ENCODE measurements at regions not wholly inside any gene's neighbourhood (a gene's known extent, or its start where the extent isn't known, plus 50 kb on each side); places are given as distances from the start of the nearest gene placed in this dataset.
A peak's percentile ranks its signal among the peaks of the same experiment; 100 is the strongest.

GRCh38 chr7:16265863-16266458, 155.4 kb downstream of the CRPPA start:
- in situ Hi-C loops (cut with MboI) (loop anchor here (5.0 to 10.0 kb wide), 2 partner anchors 151 to 299 kb away; no protein-coding TSS in a partner anchor), intact Hi-C loops (cut with micrococcal nuclease) (loop anchor here (1.0 to 10.0 kb wide), 2 partner anchors 226 to 489 kb away; partner anchors contain the start of gene TSPAN13)
- H3K9me1 ChIP-seq (ENCODE audit: control insufficient read depth, insufficient read depth, low read length), result no peaks in the 10 kb centered on the region
- peak; percentile 37 for FAIRE-seq
- BruUV-seq (replicated peaks), result no TSS peak
- POLR2A ChIA-PET, result interaction anchor here (0.8 to 1.0 kb wide), 2 partner anchors 153 to 299 kb away, joined by 3 to 4 read pairs; no protein-coding TSS in a partner anchor
- DNase-seq (ENCODE audit: extremely low read depth in 1 of 4, low spot score in 3 of 4), result peak in 1 of 4 experiments; percentile 55
- H3K9me3 ChIP-seq (replicated peaks; ENCODE audit: control insufficient read depth, insufficient read depth, low read depth, low read length), result peaks cover 6% of the 10 kb centered on the region; the same call in 1 of the 2 replicates
- peaks cover 89% of the 10 kb centered on the region for H3K79me2 ChIP-seq (ENCODE audit: control insufficient read depth, insufficient read depth, low read length)
- H3K4me3 ChIP-seq, result peak overlapping the region; percentile 49
- H4K20me1 ChIP-seq (replicated peaks; ENCODE audit: control insufficient read depth, insufficient read depth, low read length), result no peaks in the 10 kb centered on the region
- peaks cover 53% of the 10 kb centered on the region for H3K36me3 ChIP-seq (ENCODE audit: control insufficient read depth, insufficient read depth, low read length)
- peak; percentile 49 for ATAC-seq
- H3K27me3 ChIP-seq (ENCODE audit: control insufficient read depth in 2 of 2, insufficient read depth in 2 of 2, low read length in 2 of 2), result no peaks in the 10 kb centered on the region
- 3% methylated on average over 3 of the region's 3 CpGs for WGBS (ENCODE audit: insufficient coverage, low coverage, missing lambda C conversion rate)
- H2AFZ ChIP-seq (ENCODE audit: low read depth, low read length), result no peak overlapping the region
- H3K4me2 ChIP-seq (ENCODE audit: insufficient read depth, low read length), result peak overlapping the region; percentile 87
- CTCF ChIA-PET (ENCODE audit: low intra/inter-chr PET ratio), result no interaction called here
- peak overlapping the region; percentile 67 to 92; a peak in 3 of 4 replicates for H3K9ac ChIP-seq (ENCODE audit: insufficient read depth in 1 of 2, low read depth in 2 of 2, low read length in 2 of 2)
- peaks cover 9 to 32% of the 10 kb centered on the region in 2 experiments; a peak in 4 of 5 replicates for H3K4me1 ChIP-seq (replicated peaks in 1 of 2; ENCODE audit: control insufficient read depth in 2 of 2, insufficient read depth in 2 of 2, low read length in 2 of 2)
- peak overlapping the region; percentile 93 for H3K27ac ChIP-seq (ENCODE audit: extremely low read depth, low read depth, low read length)
- TF ChIP-seq EP400 (IDR thresholded peaks at IDR 0.05) (no peak), KDM5B (IDR thresholded peaks at IDR 0.05; ENCODE audit: insufficient replicate concordance, low read depth, low read length) (peak; percentile 8), EP300 (IDR thresholded peaks at IDR 0.05; ENCODE audit: low read length) (peak; percentile 2; the same call in 1 of the 2 replicates), ZNF584 (CRISPR knock-in tag; IDR thresholded peaks at IDR 0.05; ENCODE audit: low read depth) (0 out of 2 replicates have a peak, but pooled peaks have one; percentile 7), NELFE (IDR thresholded peaks at IDR 0.05; ENCODE audit: insufficient read depth, insufficient read length) (no peak), NONO (IDR thresholded peaks at IDR 0.05; ENCODE audit: low read depth in 2 of 2, low read length in 1 of 2) (0 out of 4 replicates have a peak, but pooled peaks of 1 of the 2 experiments have one; percentile 7), ZFP36 (IDR thresholded peaks at IDR 0.05; ENCODE audit: low read depth, low read length, partially characterized antibody) (no peak), PHB (CRISPR knock-in tag; IDR thresholded peaks at IDR 0.05) (no peak), TARDBP (IDR thresholded peaks at IDR 0.05) (no peak), BRCA1 (IDR thresholded peaks at IDR 0.05) (no peak), BRCA1 (CRISPR knock-in tag; IDR thresholded peaks at IDR 0.05) (no peak), POLR2A (conservative IDR thresholded peaks at IDR 0.05) (no peak), ZNF143 (CRISPR knock-in tag; IDR thresholded peaks at IDR 0.05) (no peak), MXD1 (CRISPR knock-in tag; IDR thresholded peaks at IDR 0.05; ENCODE audit: borderline replicate concordance, poor library complexity, severe bottlenecking) (no peak), TBP (optimal IDR thresholded peaks at IDR 0.05; ENCODE audit: low read depth, low read length) (peak; percentile 15), CTBP1 (IDR thresholded peaks at IDR 0.05; ENCODE audit: borderline replicate concordance) (no peak), FOXK2 (conservative IDR thresholded peaks at IDR 0.05 in 1 of 2, IDR thresholded peaks at IDR 0.05 in 1 of 2; ENCODE audit: low read depth in 2 of 2) (no peak), MAFF (IDR thresholded peaks at IDR 0.05; ENCODE audit: low read length) (no peak), IRF2 (CRISPR knock-in tag; IDR thresholded peaks at IDR 0.05) (no peak), MCM2 (IDR thresholded peaks at IDR 0.05; ENCODE audit: low read depth) (no peak)
- TF ChIP-seq, protein P1, sequence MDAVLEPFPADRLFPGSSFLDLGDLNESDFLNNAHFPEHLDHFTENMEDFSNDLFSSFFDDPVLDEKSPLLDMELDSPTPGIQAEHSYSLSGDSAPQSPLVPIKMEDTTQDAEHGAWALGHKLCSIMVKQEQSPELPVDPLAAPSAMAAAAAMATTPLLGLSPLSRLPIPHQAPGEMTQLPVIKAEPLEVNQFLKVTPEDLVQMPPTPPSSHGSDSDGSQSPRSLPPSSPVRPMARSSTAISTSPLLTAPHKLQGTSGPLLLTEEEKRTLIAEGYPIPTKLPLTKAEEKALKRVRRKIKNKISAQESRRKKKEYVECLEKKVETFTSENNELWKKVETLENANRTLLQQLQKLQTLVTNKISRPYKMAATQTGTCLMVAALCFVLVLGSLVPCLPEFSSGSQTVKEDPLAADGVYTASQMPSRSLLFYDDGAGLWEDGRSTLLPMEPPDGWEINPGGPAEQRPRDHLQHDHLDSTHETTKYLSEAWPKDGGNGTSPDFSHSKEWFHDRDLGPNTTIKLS (IDR thresholded peaks at IDR 0.05; ENCODE audit: borderline replicate concordance, low read depth), result no peak
- TF ChIP-seq, protein P2, sequence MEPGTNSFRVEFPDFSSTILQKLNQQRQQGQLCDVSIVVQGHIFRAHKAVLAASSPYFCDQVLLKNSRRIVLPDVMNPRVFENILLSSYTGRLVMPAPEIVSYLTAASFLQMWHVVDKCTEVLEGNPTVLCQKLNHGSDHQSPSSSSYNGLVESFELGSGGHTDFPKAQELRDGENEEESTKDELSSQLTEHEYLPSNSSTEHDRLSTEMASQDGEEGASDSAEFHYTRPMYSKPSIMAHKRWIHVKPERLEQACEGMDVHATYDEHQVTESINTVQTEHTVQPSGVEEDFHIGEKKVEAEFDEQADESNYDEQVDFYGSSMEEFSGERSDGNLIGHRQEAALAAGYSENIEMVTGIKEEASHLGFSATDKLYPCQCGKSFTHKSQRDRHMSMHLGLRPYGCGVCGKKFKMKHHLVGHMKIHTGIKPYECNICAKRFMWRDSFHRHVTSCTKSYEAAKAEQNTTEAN (CRISPR knock-in tag; IDR thresholded peaks at IDR 0.05), result 0 out of 2 replicates have a peak, but pooled peaks have one; percentile 40
